ENCODE measurements at regions not wholly inside any gene's neighbourhood (a gene's known extent, or its start where the extent isn't known, plus 50 kb on each side); places are given as distances from the start of the nearest gene placed in this dataset.

- Histone ChIP-seq H3K36me3 (ENCODE audit: low read depth) (no peaks in the 10 kb centered on the region), H3K9me3 (peaks cover 31% of the 10 kb centered on the region), H3K4me3 (no peak overlapping the region), H3K4me1 (ENCODE audit: low read depth) (no peaks in the 10 kb centered on the region)
- intact Hi-C loops (cut with DNase I, micrococcal nuclease) = no loop called here
- ATAC-seq (no peak), DNase-seq (no peak)
- TF ChIP-seq CTCF (IDR thresholded peaks at IDR 0.05) = no peak
Observed at GRCh38 chr10:36519909-36520308, 605.5 kb upstream of the ANKRD30A start.

GRCh38 chr10:36516281-36516680 is 609.1 kb upstream of the ANKRD30A start:
- no peak for ATAC-seq

GRCh38 chr10:36515319-36515718 is 610.1 kb upstream of the ANKRD30A start:
- peaks cover 37% of the 10 kb centered on the region for H3K9me3 ChIP-seq
- TF ChIP-seq CTCF (IDR thresholded peaks at IDR 0.05) = no peak
- no peak for ATAC-seq

More at GRCh38 chr10:36516281-36516680, 609.1 kb upstream of the ANKRD30A start:
- TF ChIP-seq CTCF (IDR thresholded peaks at IDR 0.05) = no peak
- Histone ChIP-seq H3K9me3 (peaks cover 34% of the 10 kb centered on the region), H3K36me3 (ENCODE audit: low read depth) (no peaks in the 10 kb centered on the region), H3K4me1 (ENCODE audit: low read depth) (no peaks in the 10 kb centered on the region), H3K4me3 (no peak overlapping the region)
- intact Hi-C loops (cut with DNase I, micrococcal nuclease) = no loop called here
- no peak for DNase-seq

GRCh38 chr10:36507715-36508114 is 617.7 kb upstream of the ANKRD30A start:
- DNase-seq (no peak), ATAC-seq (no peak)
- intact Hi-C loops (cut with DNase I, micrococcal nuclease) = no loop called here
- Histone ChIP-seq H3K4me3 (no peak overlapping the region), H3K9me3 (peaks cover 26% of the 10 kb centered on the region), H3K36me3 (ENCODE audit: low read depth) (no peaks in the 10 kb centered on the region), H3K4me1 (ENCODE audit: low read depth) (no peaks in the 10 kb centered on the region)
- TF ChIP-seq CTCF (IDR thresholded peaks at IDR 0.05) = no peak

More at GRCh38 chr10:36515319-36515718, 610.1 kb upstream of the ANKRD30A start:
- intact Hi-C loops (cut with DNase I, micrococcal nuclease) = no loop called here
- no peak for DNase-seq
- Histone ChIP-seq H3K36me3 (ENCODE audit: low read depth) (no peaks in the 10 kb centered on the region), H3K4me3 (no peak overlapping the region), H3K4me1 (ENCODE audit: low read depth) (no peaks in the 10 kb centered on the region)

- no peak overlapping the region for H3K4me3 ChIP-seq
- DNase-seq (no peak), ATAC-seq (no peak)
- peaks cover 26% of the 10 kb centered on the region for H3K9me3 ChIP-seq
- no peak for TF ChIP-seq CTCF (IDR thresholded peaks at IDR 0.05)
- intact Hi-C loops (cut with DNase I, micrococcal nuclease) = no loop called here
- H3K4me1 ChIP-seq (ENCODE audit: low read depth) = no peaks in the 10 kb centered on the region
- H3K36me3 ChIP-seq (ENCODE audit: low read depth) = no peaks in the 10 kb centered on the region
Observed at GRCh38 chr10:36506697-36507496, 618.5 kb upstream of the ANKRD30A start.
